ENCODE measurements at regions not wholly inside any gene's neighbourhood (a gene's known extent, or its start where the extent isn't known, plus 50 kb on each side); places are given as distances from the start of the nearest gene placed in this dataset.

DNA sequence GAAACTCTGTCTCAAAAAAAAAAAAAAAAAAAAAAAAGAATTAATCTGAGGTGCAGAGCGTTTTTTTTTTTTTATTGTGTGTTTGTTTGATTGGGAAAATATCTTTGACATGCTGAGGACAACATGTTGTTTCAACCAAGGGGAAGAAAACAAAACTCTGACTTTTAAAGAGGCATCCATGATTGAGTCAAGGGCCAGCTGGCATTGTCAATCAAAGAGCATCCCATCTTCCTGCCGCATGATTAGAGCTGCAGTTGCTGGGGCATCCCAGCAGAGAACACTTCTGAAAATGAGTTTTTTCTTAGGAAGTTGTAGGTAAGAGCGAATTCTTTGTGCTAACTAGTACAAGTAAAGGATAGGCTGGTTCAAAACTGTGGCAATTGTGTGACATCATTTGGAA is 200.9 kb upstream of the DAAM1 start:
- Histone ChIP-seq H3K79me1 (ENCODE audit: insufficient read depth, low read depth, low read length, poor library complexity, severe bottlenecking) (no peaks in the 10 kb centered on the region), H2BK120ac (ENCODE audit: low read depth, low read length, poor library complexity, severe bottlenecking) (no peak overlapping the region), H2AFZ (ENCODE audit: low read length) (no peak overlapping the region), H2BK5ac (ENCODE audit: insufficient read length, low read length) (no peak overlapping the region), H3K23me2 (ENCODE audit: insufficient read length, low read depth, low read length, poor library complexity, severe bottlenecking) (no peaks in the 10 kb centered on the region), H3K4ac (ENCODE audit: low read depth, low read length) (no peak overlapping the region), H2AK5ac (ENCODE audit: insufficient read length, low read length) (no peak overlapping the region), H3K23ac (ENCODE audit: insufficient read length, low read depth, low read length) (no peak overlapping the region), H2BK20ac (ENCODE audit: low read depth, low read length, poor library complexity, severe bottlenecking) (no peak overlapping the region), H3K4me1 (ENCODE audit: insufficient read depth, low read length) (no peaks in the 10 kb centered on the region), H4K91ac (ENCODE audit: insufficient read length, low read depth, low read length) (no peak overlapping the region), H2BK12ac (ENCODE audit: insufficient read length, low read depth, low read length) (no peak overlapping the region), H3K9me3 (ENCODE audit: control insufficient read depth, low read depth, low read length) (no peaks in the 10 kb centered on the region), H3T11ph (ENCODE audit: low read length) (no peak overlapping the region), H4K5ac (ENCODE audit: insufficient read length, low read depth, low read length) (no peak overlapping the region), H3K18ac (ENCODE audit: insufficient read length, low read depth, low read length) (no peak overlapping the region), H3K4me2 (ENCODE audit: insufficient read depth, insufficient read length, low read length) (no peak overlapping the region), H3K9ac (ENCODE audit: extremely low read depth, insufficient read length, low read length) (no peak overlapping the region), H2BK15ac (ENCODE audit: low read depth, low read length) (no peak overlapping the region), H3K79me2 (ENCODE audit: insufficient read depth, low read length) (no peaks in the 10 kb centered on the region), H3K27ac (ENCODE audit: insufficient read length, low read depth, low read length) (no peak overlapping the region), H3K27me3 (ENCODE audit: insufficient read depth, low read length) (no peaks in the 10 kb centered on the region), H4K8ac (replicated peaks; ENCODE audit: insufficient read length, low read depth, low read length) (no peak overlapping the region), H4K20me1 (ENCODE audit: control insufficient read depth, insufficient read depth, insufficient read length) (no peaks in the 10 kb centered on the region), H3K14ac (ENCODE audit: insufficient read depth, low read length) (no peak overlapping the region), H3K56ac (ENCODE audit: insufficient read length, low read depth, low read length) (no peak overlapping the region)
- no CpG with 5 or more reads among the region's 3 CpGs for WGBS (ENCODE audit: extremely low coverage, insufficient read length, low lambda C conversion rate)
- Mint-ChIP-seq H3K4me3 (no peak overlapping the region), H3K36me3 (ENCODE audit: insufficient read depth in 1 of 3, low read depth in 3 of 3) (peaks cover 0 to 9% (median 2%) of the 10 kb centered on the region in 3 experiments; a peak in 5 of 7 replicates), H3K27ac (no peak overlapping the region; a peak in 1 of 7 replicates), H3K27me3 (ENCODE audit: low read depth) (no peaks in the 10 kb centered on the region; the same call in 1 of the 2 replicates), H3K9me3 (peaks cover 8% of the 10 kb centered on the region in 2 experiments; a peak in 4 of 5 replicates), H3K4me1 (no peaks in the 10 kb centered on the region)
- DNase-seq: no peak
- TF ChIP-seq, protein P1, sequence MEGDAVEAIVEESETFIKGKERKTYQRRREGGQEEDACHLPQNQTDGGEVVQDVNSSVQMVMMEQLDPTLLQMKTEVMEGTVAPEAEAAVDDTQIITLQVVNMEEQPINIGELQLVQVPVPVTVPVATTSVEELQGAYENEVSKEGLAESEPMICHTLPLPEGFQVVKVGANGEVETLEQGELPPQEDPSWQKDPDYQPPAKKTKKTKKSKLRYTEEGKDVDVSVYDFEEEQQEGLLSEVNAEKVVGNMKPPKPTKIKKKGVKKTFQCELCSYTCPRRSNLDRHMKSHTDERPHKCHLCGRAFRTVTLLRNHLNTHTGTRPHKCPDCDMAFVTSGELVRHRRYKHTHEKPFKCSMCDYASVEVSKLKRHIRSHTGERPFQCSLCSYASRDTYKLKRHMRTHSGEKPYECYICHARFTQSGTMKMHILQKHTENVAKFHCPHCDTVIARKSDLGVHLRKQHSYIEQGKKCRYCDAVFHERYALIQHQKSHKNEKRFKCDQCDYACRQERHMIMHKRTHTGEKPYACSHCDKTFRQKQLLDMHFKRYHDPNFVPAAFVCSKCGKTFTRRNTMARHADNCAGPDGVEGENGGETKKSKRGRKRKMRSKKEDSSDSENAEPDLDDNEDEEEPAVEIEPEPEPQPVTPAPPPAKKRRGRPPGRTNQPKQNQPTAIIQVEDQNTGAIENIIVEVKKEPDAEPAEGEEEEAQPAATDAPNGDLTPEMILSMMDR (conservative IDR thresholded peaks at IDR 0.05): no peak
